ENCODE measurements at regions not wholly inside any gene's neighbourhood (a gene's known extent, or its start where the extent isn't known, plus 50 kb on each side); places are given as distances from the start of the nearest gene placed in this dataset.

DNA sequence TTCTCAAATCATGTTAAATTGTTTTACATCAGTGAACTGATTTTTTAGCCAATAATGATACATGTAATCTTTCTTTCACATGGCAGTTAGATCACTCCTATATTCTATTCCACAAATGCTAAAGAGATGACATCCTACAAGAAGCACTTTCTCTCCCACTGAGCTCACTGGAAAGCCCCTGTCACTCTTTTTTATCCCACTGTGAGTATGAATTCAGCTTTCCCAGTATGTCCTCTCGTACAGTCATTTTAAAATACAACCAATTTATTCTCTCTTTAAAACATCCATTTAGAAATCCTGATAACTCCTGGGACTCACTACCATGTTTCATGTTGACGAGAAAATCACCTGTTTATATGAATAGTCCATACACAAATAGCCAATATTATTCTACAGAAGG is 599.9 kb downstream of the SEMA5A start:
- intact Hi-C loops (cut with DNase I), result no loop called here
- TF ChIP-seq POLR2AphosphoS5 (IDR thresholded peaks at IDR 0.05; ENCODE audit: insufficient read depth in 1 of 2, low read depth in 1 of 2) (no peak), POLR2A (IDR thresholded peaks at IDR 0.05) (no peak), CTCF (IDR thresholded peaks at IDR 0.05) (no peak)

GRCh38 chr5:8949908-8950307 is 596.0 kb downstream of the SEMA5A start:
- TF ChIP-seq CTCF (IDR thresholded peaks at IDR 0.05) (no peak), POLR2A (IDR thresholded peaks at IDR 0.05) (no peak), POLR2AphosphoS5 (IDR thresholded peaks at IDR 0.05; ENCODE audit: insufficient read depth in 1 of 2, low read depth in 1 of 2) (no peak)
- Histone ChIP-seq H3K36me3 (no peaks in the 10 kb centered on the region), H3K9me3 (no peaks in the 10 kb centered on the region), H3K4me1 (no peaks in the 10 kb centered on the region), H3K27me3 (no peaks in the 10 kb centered on the region), H3K4me3 (no peak overlapping the region), H3K27ac (no peak overlapping the region)
- DNase-seq (ENCODE audit: extremely low spot score in 2 of 2), result no peak
- intact Hi-C loops (cut with DNase I), result no loop called here

More for the DNA sequence above, 599.9 kb downstream of the SEMA5A start:
- Histone ChIP-seq H3K9me3 (no peaks in the 10 kb centered on the region), H3K36me3 (no peaks in the 10 kb centered on the region), H3K4me3 (no peak overlapping the region), H3K27ac (no peak overlapping the region), H3K27me3 (no peaks in the 10 kb centered on the region), H3K4me1 (no peaks in the 10 kb centered on the region)
- no peak for DNase-seq (ENCODE audit: extremely low spot score in 2 of 2)

DNA sequence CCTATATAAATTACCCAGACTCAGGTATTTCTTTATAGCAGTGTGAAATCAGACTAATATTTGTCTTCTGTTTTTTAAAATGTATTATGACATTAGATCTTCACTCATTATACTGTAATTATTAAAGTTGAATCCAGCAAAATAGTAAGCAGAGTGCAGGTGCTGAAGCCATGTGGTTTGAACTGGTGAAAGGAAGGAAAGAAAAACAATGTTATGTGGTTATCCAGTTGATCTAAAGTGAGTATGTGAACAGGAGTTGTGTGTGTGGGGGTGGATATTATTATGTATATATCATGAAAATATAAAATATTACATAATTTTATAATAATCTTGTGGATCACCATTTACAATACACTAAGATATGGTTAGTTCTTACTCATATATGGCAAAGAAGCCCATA is 593.7 kb downstream of the SEMA5A start:
- Histone ChIP-seq H3K4me1 (no peaks in the 10 kb centered on the region), H3K9me3 (no peaks in the 10 kb centered on the region), H3K4me3 (no peak overlapping the region), H3K27ac (no peak overlapping the region), H3K27me3 (no peaks in the 10 kb centered on the region), H3K36me3 (no peaks in the 10 kb centered on the region)
- TF ChIP-seq CTCF (IDR thresholded peaks at IDR 0.05), result no peak
- intact Hi-C loops (cut with DNase I), result no loop called here
- DNase-seq (ENCODE audit: extremely low spot score in 2 of 2), result no peak

DNA sequence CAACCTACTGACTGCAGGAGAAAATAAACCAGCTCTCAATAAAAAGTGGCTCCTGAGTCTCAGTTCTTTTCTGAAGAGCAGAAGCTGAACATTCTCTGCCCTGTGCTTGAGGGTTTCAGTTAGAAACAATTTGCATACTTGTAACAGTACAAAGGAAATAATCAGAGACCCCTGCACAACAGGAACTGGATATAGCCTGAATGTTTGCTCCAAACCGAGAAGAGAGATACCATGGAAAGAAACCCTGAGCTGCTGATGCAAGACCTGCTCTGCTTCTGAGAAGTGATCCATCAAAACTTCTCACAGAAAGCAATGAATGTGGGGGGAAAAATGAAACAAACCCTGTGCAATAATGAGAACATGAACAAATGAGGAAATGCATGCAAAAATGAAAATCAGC is 592.9 kb downstream of the SEMA5A start:
- H3K9me3 ChIP-seq, result no peaks in the 10 kb centered on the region
- intact Hi-C loops (cut with DNase I), result no loop called here
- no peak overlapping the region for H3K27ac ChIP-seq
- H3K4me3 ChIP-seq, result no peak overlapping the region
- no peak for DNase-seq (ENCODE audit: extremely low spot score in 2 of 2)
- no peaks in the 10 kb centered on the region for H3K4me1 ChIP-seq
- no peaks in the 10 kb centered on the region for H3K27me3 ChIP-seq
- TF ChIP-seq CTCF (IDR thresholded peaks at IDR 0.05) (no peak), POLR2AphosphoS5 (IDR thresholded peaks at IDR 0.05; ENCODE audit: insufficient read depth in 1 of 2, low read depth in 1 of 2) (no peak), POLR2A (IDR thresholded peaks at IDR 0.05) (no peak)
- H3K36me3 ChIP-seq, result no peaks in the 10 kb centered on the region

- DNase-seq (ENCODE audit: extremely low spot score in 2 of 2), result no peak
- intact Hi-C loops (cut with DNase I), result no loop called here
- Histone ChIP-seq H3K4me1 (no peaks in the 10 kb centered on the region), H3K27me3 (no peaks in the 10 kb centered on the region), H3K36me3 (no peaks in the 10 kb centered on the region), H3K4me3 (no peak overlapping the region), H3K27ac (no peak overlapping the region), H3K9me3 (no peaks in the 10 kb centered on the region)
- TF ChIP-seq POLR2A (IDR thresholded peaks at IDR 0.05), result no peak
- TF ChIP-seq POLR2AphosphoS5 (IDR thresholded peaks at IDR 0.05; ENCODE audit: insufficient read depth in 1 of 2, low read depth in 1 of 2), result no peak
- TF ChIP-seq CTCF (IDR thresholded peaks at IDR 0.05), result no peak
Measured at GRCh38 chr5:8953911-8954438, 591.9 kb downstream of the SEMA5A start.
